Activated naive CD8-positive, alpha-beta T cell treated with anti-CD3 and anti-CD28 coated beads, Interleukin-2, amount 10 ng/mL, durations not matched to agents 7 days and 5 days (primary cell): ENCODE measurements at regions not wholly inside any gene's neighbourhood (a gene's known extent, or its start where the extent isn't known, plus 50 kb on each side); places are given as distances from the start of the nearest gene placed in this dataset.

Source experiments
- ATAC-seq: fragments of 150-1000 bp; cut with Tn5 transposase; one replicate; pipeline ENCODE4 v1.10.0; 2021; ENCODE audit warnings: low read depth, moderate library complexity
- POLR2A ChIA-PET: fragments of 350-600 bp; sonication (Branson Sonifier 250); formaldehyde crosslinking; loops from one replicate; lab custom pipeline; 2021; ENCODE audit warnings: antibody characterized with exemption; lab: Charles Lee
- DNase-seq: peaks from one replicate; pipeline ENCODE4 v3.0.0; 2021
- H3K27ac Mint-ChIP-seq: one replicate; pipeline ENCODE4 v1.8.0; 2022; ENCODE audit warnings: mild to moderate bottlenecking, mixed read lengths
- H3K27me3 Mint-ChIP-seq: one replicate; pipeline ENCODE4 v1.8.0; 2022; ENCODE audit warnings: mild to moderate bottlenecking, moderate library complexity, mixed read lengths
- H3K36me3 Mint-ChIP-seq: one replicate; pipeline ENCODE4 v1.8.0; 2021; ENCODE audit warnings: mild to moderate bottlenecking, mixed read lengths
- H3K4me1 Mint-ChIP-seq: one replicate; pipeline ENCODE4 v1.8.0; 2021; ENCODE audit warnings: mixed read lengths
- H3K4me3 Mint-ChIP-seq: one replicate; pipeline ENCODE4 v1.8.0; 2022; ENCODE audit warnings: mild to moderate bottlenecking, moderate library complexity, mixed read lengths
- H3K9me3 Mint-ChIP-seq: one replicate; pipeline ENCODE4 v1.8.0; 2021; ENCODE audit warnings: mixed read lengths

DNA sequence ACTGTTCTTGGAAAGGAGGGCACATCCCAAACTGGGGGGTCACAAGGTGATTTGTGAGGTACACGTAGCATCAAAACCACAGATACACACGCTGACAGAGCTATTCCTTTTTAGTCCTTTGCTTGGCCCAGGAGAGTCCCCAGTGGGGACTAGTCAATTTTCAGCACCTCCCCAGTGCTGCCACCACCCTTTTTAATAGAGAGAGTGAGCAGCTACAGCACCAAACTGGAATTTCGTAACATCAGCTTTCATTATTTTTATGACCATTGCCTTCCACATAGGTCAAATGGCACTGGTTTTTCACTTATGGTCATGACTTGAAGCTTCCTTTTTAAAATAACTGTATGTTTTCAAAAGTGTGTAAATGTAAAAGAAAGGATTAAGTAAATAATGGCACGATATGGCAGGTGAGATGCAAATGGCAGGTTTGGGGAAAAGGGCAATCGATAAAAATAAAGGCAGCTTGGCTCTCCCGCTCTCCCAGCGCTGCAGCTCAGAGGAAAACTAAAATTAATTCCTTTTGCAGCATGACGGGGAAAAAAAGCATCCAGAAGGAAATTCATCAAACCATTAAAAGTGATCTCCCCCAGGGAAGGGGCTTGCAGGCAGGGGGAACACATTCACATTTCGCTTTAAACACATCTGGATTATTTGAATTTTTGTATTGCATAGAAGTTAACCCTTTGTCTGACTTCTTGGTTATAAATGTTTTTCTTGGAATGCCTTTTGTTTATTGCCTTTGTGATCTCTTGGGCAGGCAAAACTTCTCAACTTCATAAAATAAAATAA is 95.2 kb downstream of the ANKRD60 start:
- POLR2A ChIA-PET = no interaction called here
- Mint-ChIP-seq H3K9me3 (no peaks in the 10 kb centered on the region), H3K4me1 (peaks cover 4% of the 10 kb centered on the region), H3K27ac (no peak overlapping the region), H3K27me3 (peaks cover 61% of the 10 kb centered on the region), H3K36me3 (no peaks in the 10 kb centered on the region), H3K4me3 (no peak overlapping the region)
- no peak for ATAC-seq
- DNase-seq = no peak

DNA sequence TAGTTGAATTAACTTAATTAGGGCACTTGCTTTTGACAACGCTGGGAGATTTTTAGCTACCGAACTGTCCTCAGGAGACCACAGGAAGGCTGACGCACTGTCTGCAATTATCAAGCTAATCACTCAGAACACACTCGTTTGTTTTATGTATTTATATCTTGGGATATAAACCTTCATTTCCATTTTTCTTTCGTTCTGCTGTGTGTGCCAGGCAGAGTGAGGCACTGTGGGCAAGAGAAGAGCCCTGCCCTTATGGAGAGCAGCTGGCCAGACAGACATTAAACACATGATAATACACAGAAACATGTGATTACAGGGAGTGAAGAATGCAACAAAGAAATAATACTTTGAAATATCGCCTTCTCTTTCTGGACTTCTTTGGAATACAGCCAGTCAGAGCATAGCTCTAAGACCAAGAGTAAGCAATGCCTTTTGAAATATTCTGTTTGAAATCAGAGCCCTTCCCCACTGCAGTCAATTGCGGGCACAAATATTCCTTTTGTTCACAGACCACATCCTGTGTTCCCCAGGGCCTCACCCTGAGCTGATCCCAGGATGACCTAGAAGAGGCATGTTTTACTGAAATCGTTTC is 96.8 kb downstream of the ANKRD60 start:
- no peak overlapping the region for H3K27ac Mint-ChIP-seq
- peaks cover 61% of the 10 kb centered on the region for H3K27me3 Mint-ChIP-seq
- DNase-seq (no peak), ATAC-seq (no peak)
- H3K4me1 Mint-ChIP-seq = peaks cover 7% of the 10 kb centered on the region
- no peak overlapping the region for H3K4me3 Mint-ChIP-seq
- H3K36me3 Mint-ChIP-seq = no peaks in the 10 kb centered on the region
- no peaks in the 10 kb centered on the region for H3K9me3 Mint-ChIP-seq
- POLR2A ChIA-PET = no interaction called here

DNA sequence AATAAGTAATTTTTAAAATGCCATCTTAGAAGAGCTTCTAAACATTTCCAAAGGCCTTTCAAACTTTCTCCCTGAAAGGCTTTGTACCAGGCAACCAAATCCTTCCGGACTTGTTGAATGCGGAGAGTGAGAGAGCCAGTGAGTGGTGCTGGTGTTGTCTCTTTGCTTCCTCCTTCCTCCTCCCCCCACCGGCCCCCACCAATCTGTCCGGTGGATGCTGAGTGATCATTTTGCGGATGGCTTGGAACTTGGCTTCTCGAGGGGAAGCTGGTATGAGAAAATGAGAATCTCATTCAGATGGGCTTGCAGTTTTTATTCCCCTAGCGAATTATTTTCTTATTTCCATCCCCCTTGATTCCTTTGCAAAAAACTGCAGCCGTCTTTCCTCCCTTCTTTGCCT is 97.3 kb downstream of the ANKRD60 start:
- ATAC-seq (no peak), DNase-seq (no peak)
- H3K36me3 Mint-ChIP-seq = no peaks in the 10 kb centered on the region
- H3K4me3 Mint-ChIP-seq = no peak overlapping the region
- POLR2A ChIA-PET = no interaction called here
- no peak overlapping the region for H3K27ac Mint-ChIP-seq
- no peaks in the 10 kb centered on the region for H3K9me3 Mint-ChIP-seq
- peaks cover 8% of the 10 kb centered on the region for H3K4me1 Mint-ChIP-seq
- peaks cover 56% of the 10 kb centered on the region for H3K27me3 Mint-ChIP-seq

DNA sequence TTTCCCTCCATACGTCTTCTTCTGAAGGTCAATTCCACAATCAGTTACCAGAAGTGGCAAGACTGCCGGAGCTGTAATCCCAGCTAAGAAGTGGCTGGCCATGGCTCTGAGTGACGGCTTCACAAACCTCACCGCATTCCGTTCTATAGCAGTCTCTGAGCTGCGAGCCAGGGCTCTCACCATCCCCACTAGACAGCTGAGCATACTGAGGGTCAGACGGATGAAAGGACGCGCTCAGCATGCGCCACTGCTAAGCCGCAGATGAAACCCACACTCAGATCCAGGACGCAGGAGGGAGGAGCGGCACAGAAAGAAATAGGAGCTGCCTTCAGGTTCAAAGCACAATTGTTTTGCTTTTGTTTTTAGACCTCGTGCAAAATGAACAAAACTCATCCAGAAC is 97.9 kb downstream of the ANKRD60 start:
- DNase-seq (no peak), ATAC-seq (no peak)
- H3K4me1 Mint-ChIP-seq = peaks cover 10% of the 10 kb centered on the region
- peaks cover 50% of the 10 kb centered on the region for H3K27me3 Mint-ChIP-seq
- H3K36me3 Mint-ChIP-seq = no peaks in the 10 kb centered on the region
- H3K27ac Mint-ChIP-seq = no peak overlapping the region
- no peaks in the 10 kb centered on the region for H3K9me3 Mint-ChIP-seq
- H3K4me3 Mint-ChIP-seq = no peak overlapping the region
- POLR2A ChIA-PET = no interaction called here

DNA sequence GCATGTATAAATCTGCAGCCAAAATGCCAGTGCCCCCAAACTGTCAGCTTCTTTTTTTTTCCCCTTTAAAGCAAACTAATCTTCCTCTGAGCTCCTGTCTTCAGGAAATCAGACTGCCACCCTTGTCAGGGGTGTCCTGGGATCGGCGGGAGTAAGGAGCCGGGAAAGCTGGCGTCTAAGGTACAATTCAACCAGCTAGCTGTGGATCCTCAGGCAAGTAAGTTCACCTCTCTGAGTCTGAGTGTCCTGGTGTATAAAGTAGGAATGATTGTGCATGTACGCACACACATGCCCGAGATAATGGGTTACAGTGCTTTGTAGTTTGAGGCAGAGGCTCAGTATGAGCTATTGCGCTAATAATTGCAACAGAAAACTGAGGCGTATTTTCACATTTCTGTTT is 98.3 kb downstream of the ANKRD60 start:
- Mint-ChIP-seq H3K36me3 (no peaks in the 10 kb centered on the region), H3K27me3 (peaks cover 50% of the 10 kb centered on the region), H3K27ac (no peak overlapping the region), H3K4me3 (no peak overlapping the region), H3K4me1 (peaks cover 10% of the 10 kb centered on the region), H3K9me3 (no peaks in the 10 kb centered on the region)
- ATAC-seq = no peak
- POLR2A ChIA-PET = no interaction called here
- no peak for DNase-seq

DNA sequence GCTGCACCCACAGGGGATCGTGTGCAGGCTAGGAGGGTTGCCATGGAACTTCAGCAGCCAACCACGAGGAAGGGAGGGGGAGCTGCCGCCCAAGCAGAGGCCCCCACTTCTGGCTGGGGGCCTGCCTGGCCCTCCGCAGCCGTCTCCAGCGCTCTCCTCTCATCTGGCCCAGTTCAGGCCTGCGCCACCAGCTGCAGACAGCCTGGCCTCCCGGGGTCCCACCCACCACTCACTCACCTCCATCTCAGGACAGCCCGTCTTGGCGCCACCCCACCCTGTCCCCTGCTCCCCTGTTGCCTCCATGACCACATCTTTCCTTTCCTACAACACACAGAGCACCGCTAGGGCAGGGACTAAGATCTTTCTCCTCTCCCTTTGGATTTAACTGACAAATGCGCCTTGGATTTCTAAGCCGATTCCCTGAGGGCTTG is 98.7 kb downstream of the ANKRD60 start:
- no peaks in the 10 kb centered on the region for H3K36me3 Mint-ChIP-seq
- POLR2A ChIA-PET = no interaction called here
- DNase-seq (no peak), ATAC-seq (no peak)
- H3K27me3 Mint-ChIP-seq = peaks cover 49% of the 10 kb centered on the region
- H3K27ac Mint-ChIP-seq = no peak overlapping the region
- H3K4me3 Mint-ChIP-seq = no peak overlapping the region
- H3K9me3 Mint-ChIP-seq = peaks cover 2% of the 10 kb centered on the region
- peaks cover 10% of the 10 kb centered on the region for H3K4me1 Mint-ChIP-seq

DNA sequence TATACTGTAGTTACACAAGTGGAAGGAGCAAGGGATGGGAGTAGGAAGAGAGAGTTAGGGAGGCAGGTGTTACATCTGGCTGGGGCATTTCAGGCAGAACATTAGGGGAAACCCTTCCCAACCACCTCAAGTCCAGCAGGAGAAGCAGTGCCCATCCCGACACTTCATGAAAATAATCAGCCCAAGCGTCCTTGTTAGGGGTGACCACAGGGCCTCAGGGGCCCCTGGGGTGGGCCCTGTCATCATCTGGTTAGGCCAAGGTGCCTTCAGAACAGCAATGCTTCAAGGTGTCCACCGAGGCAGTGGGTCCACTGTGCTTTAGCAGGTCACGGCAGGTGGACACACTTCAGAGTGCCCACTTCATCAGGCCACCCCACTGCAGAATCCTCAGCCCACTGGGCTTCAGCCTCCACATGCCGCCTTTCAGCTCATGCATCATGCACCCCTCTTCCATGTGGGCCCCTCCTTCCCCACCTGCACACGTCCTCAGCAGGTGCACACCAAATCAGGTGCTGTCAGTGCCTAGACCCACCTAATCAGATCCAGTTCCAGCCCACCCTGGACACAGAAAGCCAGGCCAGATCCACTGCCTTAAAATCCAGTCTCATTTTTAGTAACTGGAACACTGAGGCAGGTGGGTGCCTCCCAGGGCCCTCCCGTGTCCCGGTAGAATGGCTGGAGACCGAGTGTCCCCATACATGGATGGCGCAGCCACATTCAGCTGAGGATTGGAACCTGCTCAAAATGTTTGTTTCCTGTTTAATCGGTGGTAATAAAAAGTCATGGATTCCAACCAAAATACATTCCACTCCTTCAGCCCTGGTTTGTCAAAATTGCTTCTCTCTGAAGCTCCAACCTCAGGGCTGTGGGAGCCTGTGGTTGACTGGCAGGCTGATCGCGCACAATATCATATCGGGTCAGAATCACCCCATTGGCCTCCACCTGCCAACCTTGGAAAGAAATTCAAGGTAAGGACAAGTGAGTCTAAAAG is 99.5 kb downstream of the ANKRD60 start:
- Mint-ChIP-seq H3K27me3 (peaks cover 45% of the 10 kb centered on the region), H3K36me3 (no peaks in the 10 kb centered on the region), H3K4me3 (no peak overlapping the region), H3K9me3 (peaks cover 6% of the 10 kb centered on the region), H3K27ac (no peak overlapping the region), H3K4me1 (peaks cover 10% of the 10 kb centered on the region)
- ATAC-seq (no peak), DNase-seq (no peak)
- POLR2A ChIA-PET = no interaction called here

DNA sequence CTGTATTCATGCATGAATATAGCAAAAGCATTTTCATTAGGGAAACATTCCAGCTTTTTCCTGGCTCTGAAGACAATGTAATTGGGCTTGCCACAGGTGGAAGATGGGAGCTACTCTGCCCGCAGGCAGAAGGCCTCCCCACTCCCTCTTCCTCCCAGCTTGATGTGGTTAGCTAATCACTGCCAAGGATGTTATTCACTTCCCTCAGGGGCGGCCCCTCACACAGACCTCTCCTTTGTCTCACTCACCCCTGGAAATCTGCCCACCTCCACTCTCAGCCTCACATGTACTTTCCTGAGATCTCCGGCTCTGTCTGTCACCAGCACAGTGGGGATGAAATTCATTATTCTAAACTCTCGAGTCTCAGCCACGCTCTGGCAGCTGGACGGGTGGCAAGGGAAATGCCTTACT is 100.7 kb downstream of the ANKRD60 start:
- ATAC-seq (no peak), DNase-seq (no peak)
- POLR2A ChIA-PET = no interaction called here
- Mint-ChIP-seq H3K9me3 (peaks cover 8% of the 10 kb centered on the region), H3K27ac (no peak overlapping the region), H3K4me1 (peaks cover 10% of the 10 kb centered on the region), H3K4me3 (no peak overlapping the region), H3K27me3 (peaks cover 33% of the 10 kb centered on the region), H3K36me3 (no peaks in the 10 kb centered on the region)

DNA sequence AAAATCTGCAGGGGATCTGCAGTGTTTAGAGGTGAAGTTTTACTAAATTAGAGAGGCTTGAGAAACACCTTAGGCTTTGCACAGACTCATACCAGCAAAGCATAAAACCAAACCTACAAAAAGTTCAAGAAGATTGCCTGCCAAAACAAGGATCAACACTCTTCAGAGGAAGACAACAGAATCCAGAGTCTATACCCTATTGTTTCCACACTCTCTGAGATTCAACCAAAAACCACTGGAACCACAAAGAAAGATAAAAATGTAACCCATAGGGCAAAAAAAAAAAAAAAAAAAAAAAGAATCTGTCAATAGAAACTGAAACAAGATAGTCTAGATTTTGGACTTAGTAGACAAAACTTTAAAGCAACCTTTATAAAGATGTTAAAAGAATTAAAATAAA is 102.7 kb downstream of the ANKRD60 start:
- Mint-ChIP-seq H3K27me3 (peaks cover 21% of the 10 kb centered on the region), H3K36me3 (no peaks in the 10 kb centered on the region), H3K9me3 (peaks cover 8% of the 10 kb centered on the region), H3K4me3 (no peak overlapping the region), H3K27ac (no peak overlapping the region), H3K4me1 (peaks cover 6% of the 10 kb centered on the region)
- DNase-seq = no peak
- POLR2A ChIA-PET = no interaction called here
- no peak for ATAC-seq

DNA sequence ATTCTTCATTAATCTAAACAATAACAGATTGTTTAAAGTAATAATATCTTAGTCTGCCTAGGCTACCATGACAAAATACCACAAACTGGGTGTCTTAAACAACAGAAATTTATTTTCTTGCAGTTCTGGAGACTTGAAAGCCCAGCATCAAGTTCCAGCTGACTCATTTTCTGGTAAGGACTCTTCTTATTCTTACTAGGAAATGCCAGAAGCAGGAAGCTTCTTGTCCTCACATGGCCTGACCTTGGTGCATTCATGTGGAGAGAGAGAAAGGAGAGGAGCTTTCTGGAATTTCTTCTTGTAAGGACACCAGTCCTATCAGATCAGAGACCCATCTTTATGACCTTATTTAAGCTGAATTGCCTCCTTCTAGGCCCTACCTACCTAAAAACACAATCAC is 110.5 kb downstream of the ANKRD60 start:
- peaks cover 34% of the 10 kb centered on the region for H3K27me3 Mint-ChIP-seq
- DNase-seq (no peak), ATAC-seq (no peak)
- H3K4me1 Mint-ChIP-seq = no peaks in the 10 kb centered on the region
- peaks cover 11% of the 10 kb centered on the region for H3K9me3 Mint-ChIP-seq
- H3K4me3 Mint-ChIP-seq = no peak overlapping the region
- no peaks in the 10 kb centered on the region for H3K36me3 Mint-ChIP-seq
- POLR2A ChIA-PET = no interaction called here
- no peak overlapping the region for H3K27ac Mint-ChIP-seq

DNA sequence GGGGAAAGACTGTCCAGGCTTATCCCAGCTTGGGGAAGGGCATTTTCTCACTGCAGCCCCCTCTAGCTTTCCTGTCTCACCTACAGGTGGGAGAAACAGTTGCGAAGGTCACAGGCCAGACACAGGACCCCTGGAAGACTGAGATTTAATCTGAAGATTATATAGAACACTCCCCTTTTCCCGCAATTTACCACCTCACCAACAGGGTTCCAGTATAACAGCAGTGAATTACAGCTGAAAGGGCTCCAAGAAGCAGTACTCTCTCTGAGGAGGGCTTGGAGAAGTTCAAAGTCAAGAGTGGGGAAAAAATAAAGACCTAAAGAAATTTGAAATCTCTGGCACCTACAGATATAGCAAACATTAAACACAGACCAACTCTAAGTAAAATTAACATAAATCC is 111.9 kb downstream of the ANKRD60 start:
- H3K36me3 Mint-ChIP-seq = no peaks in the 10 kb centered on the region
- no peak overlapping the region for H3K4me3 Mint-ChIP-seq
- peaks cover 32% of the 10 kb centered on the region for H3K27me3 Mint-ChIP-seq
- H3K4me1 Mint-ChIP-seq = no peaks in the 10 kb centered on the region
- POLR2A ChIA-PET = no interaction called here
- DNase-seq (no peak), ATAC-seq (no peak)
- peaks cover 11% of the 10 kb centered on the region for H3K9me3 Mint-ChIP-seq
- H3K27ac Mint-ChIP-seq = no peak overlapping the region

DNA sequence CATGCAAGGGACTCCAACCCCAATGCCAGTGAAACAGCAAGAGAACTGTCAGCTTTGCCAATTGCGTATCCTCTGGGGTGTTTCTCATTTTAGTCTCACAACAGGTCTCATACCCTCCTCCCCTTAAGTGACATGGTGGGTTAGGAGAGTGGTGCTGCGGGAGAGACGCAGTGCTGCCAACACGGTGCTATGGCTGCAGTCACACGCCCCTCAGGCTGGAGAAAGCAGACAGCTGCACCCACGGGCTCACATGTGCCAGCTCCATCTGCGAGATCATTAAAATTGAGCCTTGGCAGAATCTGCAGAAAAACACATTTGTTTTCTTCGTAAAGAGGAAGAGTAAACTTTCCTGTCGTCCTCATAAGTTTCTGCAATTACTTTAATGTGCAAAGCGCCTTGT is 114.7 kb downstream of the ANKRD60 start:
- H3K9me3 Mint-ChIP-seq = peaks cover 8% of the 10 kb centered on the region
- DNase-seq (no peak), ATAC-seq (no peak)
- H3K27me3 Mint-ChIP-seq = peaks cover 21% of the 10 kb centered on the region
- H3K36me3 Mint-ChIP-seq = no peaks in the 10 kb centered on the region
- H3K27ac Mint-ChIP-seq = no peak overlapping the region
- POLR2A ChIA-PET = no interaction called here
- H3K4me3 Mint-ChIP-seq = no peak overlapping the region
- no peaks in the 10 kb centered on the region for H3K4me1 Mint-ChIP-seq

DNA sequence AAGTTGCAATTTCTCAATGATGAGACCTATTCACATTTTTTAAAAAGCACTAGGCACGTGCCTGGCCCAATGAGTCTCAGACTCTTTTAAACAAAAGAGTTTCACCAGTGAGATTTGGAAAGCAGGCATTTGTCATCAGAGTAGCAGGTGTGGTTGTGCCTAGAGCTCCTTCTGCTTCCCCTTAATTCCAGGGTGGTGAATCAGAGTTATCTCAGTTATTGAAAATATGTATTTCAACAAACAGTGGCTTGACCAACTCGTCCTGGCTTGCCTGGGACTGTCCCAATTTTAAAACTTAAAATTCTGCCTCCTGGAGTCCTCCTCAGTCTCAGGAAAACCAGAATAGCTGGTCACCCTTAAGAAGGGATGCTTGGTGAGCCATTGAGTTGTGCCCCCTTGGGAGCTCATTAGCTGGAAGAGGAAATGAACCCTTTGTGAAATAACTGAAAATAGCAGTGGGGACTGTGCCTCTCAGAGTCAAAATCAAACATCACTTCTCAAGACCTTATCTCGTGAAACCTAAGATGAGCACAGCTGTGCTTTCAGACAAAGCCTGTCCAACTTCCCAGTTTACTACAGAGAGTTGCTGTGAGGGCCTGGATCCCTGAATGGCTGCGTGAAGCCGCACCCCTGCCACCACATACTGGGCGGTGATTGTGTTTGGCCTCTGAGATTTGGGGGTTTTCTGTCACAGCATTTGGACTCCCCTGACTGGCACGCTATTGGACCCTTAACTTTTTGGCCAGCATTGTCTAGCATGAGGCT is 116.3 kb downstream of the ANKRD60 start:
- Mint-ChIP-seq H3K27me3 (peaks cover 20% of the 10 kb centered on the region), H3K27ac (no peak overlapping the region), H3K36me3 (no peaks in the 10 kb centered on the region), H3K9me3 (peaks cover 4% of the 10 kb centered on the region), H3K4me1 (no peaks in the 10 kb centered on the region), H3K4me3 (no peak overlapping the region)
- DNase-seq = no peak
- POLR2A ChIA-PET = no interaction called here
- ATAC-seq = no peak
